ENCODE measurements at regions not wholly inside any gene's neighbourhood (a gene's known extent, or its start where the extent isn't known, plus 50 kb on each side); places are given as distances from the start of the nearest gene placed in this dataset.

GRCh38 chr6:15819841-15820240 lies 157.0 kb upstream of the DTNBP1 start:
- ChIA-PET RAD21 (ENCODE audit: unreplicated experiment) (interaction anchor here (1.5 kb wide), 1 partner anchor 8 kb away, joined by 3 read pairs; no protein-coding TSS in a partner anchor), CTCF (no interaction called here), SMC1A (ENCODE audit: uncharacterized antibody, unreplicated experiment) (interaction anchor here (1.2 to 1.7 kb wide), 2 partner anchors 43 to 48 kb away, joined by 3 to 4 read pairs; no protein-coding TSS in a partner anchor), POLR2A (no interaction called here)
- no peaks in the 10 kb centered on the region for H3K9me3 ChIP-seq (replicated peaks; ENCODE audit: control insufficient read depth, insufficient read depth, low read length)
- H4K20me1 ChIP-seq (ENCODE audit: control insufficient read depth, insufficient read depth): no peaks in the 10 kb centered on the region
- H3K27ac ChIP-seq (ENCODE audit: control insufficient read depth, insufficient read depth): no peak overlapping the region
- no peak overlapping the region for H2AFZ ChIP-seq (ENCODE audit: control insufficient read depth, low read depth, low read length)
- no peaks in the 10 kb centered on the region for H3K36me3 ChIP-seq (ENCODE audit: control insufficient read depth in 2 of 2, insufficient read depth in 2 of 2, low read length in 1 of 2)
- no peak for FAIRE-seq
- H3K4me3 ChIP-seq: no peak overlapping the region
- intact Hi-C loops (cut with micrococcal nuclease; ENCODE audit: unreplicated experiment): no loop called here
- in situ Hi-C loops (cut with MboI): no loop called here
- no peak overlapping the region for H3K4me2 ChIP-seq (ENCODE audit: control insufficient read depth, insufficient read depth)
- H3K27me3 ChIP-seq (replicated peaks in 1 of 2; ENCODE audit: control insufficient read depth in 2 of 2, insufficient read depth in 2 of 2, low read length in 1 of 2): no peaks in the 10 kb centered on the region
- no peak for ATAC-seq
- peaks cover 9% of the 10 kb centered on the region for H3K4me1 ChIP-seq (ENCODE audit: control insufficient read depth, insufficient read depth, low read length)
- DNase-seq (ENCODE audit: low read depth, low spot score): no peak
- H3K79me2 ChIP-seq (ENCODE audit: control insufficient read depth, insufficient read depth, low read length): no peaks in the 10 kb centered on the region
- TF ChIP-seq ZZZ3 (IDR thresholded peaks at IDR 0.05; ENCODE audit: control insufficient read depth, insufficient read length, low read depth): no peak
- no peak for TF ChIP-seq HDAC2 (IDR thresholded peaks at IDR 0.05)
- TF ChIP-seq SKIL (IDR thresholded peaks at IDR 0.05; ENCODE audit: low read depth, poor library complexity, severe bottlenecking): no peak
- no peak for TF ChIP-seq RAD21 (IDR thresholded peaks at IDR 0.05; ENCODE audit: insufficient read depth, low read depth, low read length)
- TF ChIP-seq, protein P1, sequence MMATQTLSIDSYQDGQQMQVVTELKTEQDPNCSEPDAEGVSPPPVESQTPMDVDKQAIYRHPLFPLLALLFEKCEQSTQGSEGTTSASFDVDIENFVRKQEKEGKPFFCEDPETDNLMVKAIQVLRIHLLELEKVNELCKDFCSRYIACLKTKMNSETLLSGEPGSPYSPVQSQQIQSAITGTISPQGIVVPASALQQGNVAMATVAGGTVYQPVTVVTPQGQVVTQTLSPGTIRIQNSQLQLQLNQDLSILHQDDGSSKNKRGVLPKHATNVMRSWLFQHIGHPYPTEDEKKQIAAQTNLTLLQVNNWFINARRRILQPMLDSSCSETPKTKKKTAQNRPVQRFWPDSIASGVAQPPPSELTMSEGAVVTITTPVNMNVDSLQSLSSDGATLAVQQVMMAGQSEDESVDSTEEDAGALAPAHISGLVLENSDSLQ (IDR thresholded peaks at IDR 0.05): no peak
- no peak for TF ChIP-seq SIN3A (IDR thresholded peaks at IDR 0.05; ENCODE audit: low read depth, low read length)
- no peak for TF ChIP-seq NFIC (IDR thresholded peaks at IDR 0.05; ENCODE audit: low read depth, low read length)
- no peak for TF ChIP-seq NR2C1 (IDR thresholded peaks at IDR 0.05)
- BruUV-seq (replicated peaks): no TSS peak
- H3K9ac ChIP-seq (ENCODE audit: control insufficient read depth, insufficient read depth, low read length): no peak overlapping the region
- 90% methylated on average over 7 of the region's 7 CpGs for WGBS (ENCODE audit: insufficient coverage, insufficient replicate concordance, low lambda C conversion rate, missing lambda C conversion rate)

Measured in GM12878 (cell line).